ENCODE measurements at regions not wholly inside any gene's neighbourhood (a gene's known extent, or its start where the extent isn't known, plus 50 kb on each side); places are given as distances from the start of the nearest gene placed in this dataset.

GRCh38 chr7:156279635-156280034 is 360.9 kb upstream of the RNF32 start:
- FAIRE-seq (no peak), DNase-seq (ENCODE audit: low read depth) (no peak)
- no peaks in the 10 kb centered on the region for H3K27me3 ChIP-seq (ENCODE audit: control insufficient read depth, insufficient read depth, low read length)
- TF ChIP-seq CTCF (IDR thresholded peaks at IDR 0.05; ENCODE audit: insufficient read depth, low read length, severe bottlenecking): no peak
- no peak overlapping the region for H3K4me3 ChIP-seq (ENCODE audit: low read depth, low read length)
- no peaks in the 10 kb centered on the region for H3K36me3 ChIP-seq (ENCODE audit: control insufficient read depth, insufficient read depth, low read length)

GRCh38 chr7:156275292-156275691 is 365.3 kb upstream of the RNF32 start:
- no peak overlapping the region for H3K4me3 ChIP-seq (ENCODE audit: low read depth, low read length)
- H3K36me3 ChIP-seq (ENCODE audit: control insufficient read depth, insufficient read depth, low read length): no peaks in the 10 kb centered on the region
- no peaks in the 10 kb centered on the region for H3K27me3 ChIP-seq (ENCODE audit: control insufficient read depth, insufficient read depth, low read length)
- no peak for TF ChIP-seq CTCF (IDR thresholded peaks at IDR 0.05; ENCODE audit: insufficient read depth, low read length, severe bottlenecking)
- FAIRE-seq (no peak), DNase-seq (ENCODE audit: low read depth) (no peak)

GRCh38 chr7:156274557-156274956 is 366.0 kb upstream of the RNF32 start:
- FAIRE-seq: no peak
- Histone ChIP-seq H3K36me3 (ENCODE audit: control insufficient read depth, insufficient read depth, low read length) (no peaks in the 10 kb centered on the region), H3K27me3 (ENCODE audit: control insufficient read depth, insufficient read depth, low read length) (no peaks in the 10 kb centered on the region), H3K4me3 (ENCODE audit: low read depth, low read length) (no peak overlapping the region)
- no peak for TF ChIP-seq CTCF (IDR thresholded peaks at IDR 0.05; ENCODE audit: insufficient read depth, low read length, severe bottlenecking)
- no peak for DNase-seq (ENCODE audit: low read depth)

- no peak for TF ChIP-seq CTCF (IDR thresholded peaks at IDR 0.05; ENCODE audit: insufficient read depth, low read length, severe bottlenecking)
- no peak overlapping the region for H3K4me3 ChIP-seq (ENCODE audit: low read depth, low read length)
- FAIRE-seq: no peak
- H3K27me3 ChIP-seq (ENCODE audit: control insufficient read depth, insufficient read depth, low read length): no peaks in the 10 kb centered on the region
- DNase-seq (ENCODE audit: low read depth): no peak
- H3K36me3 ChIP-seq (ENCODE audit: control insufficient read depth, insufficient read depth, low read length): no peaks in the 10 kb centered on the region
These were observed 379.0 kb upstream of the RNF32 start for GRCh38 chr7:156261581-156261980.

DNA sequence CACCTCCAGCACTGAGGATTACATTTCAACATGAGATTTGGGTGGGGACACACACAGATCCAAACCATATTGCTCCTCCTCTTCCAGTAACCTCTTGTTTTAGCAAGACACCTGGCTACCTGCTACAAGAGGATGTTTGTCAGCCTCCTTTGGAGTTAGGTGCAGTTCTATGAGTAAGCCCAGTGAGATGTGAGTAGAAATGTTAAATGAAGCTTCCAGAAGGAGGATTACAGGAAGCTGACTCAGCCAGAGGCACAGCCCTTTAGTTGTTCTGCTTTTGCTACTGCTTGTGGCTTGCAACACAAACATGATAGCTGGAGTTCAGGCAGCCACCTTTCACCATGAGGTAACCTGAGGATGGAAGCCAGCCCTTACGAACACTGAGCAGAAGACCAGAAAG is 382.7 kb upstream of the RNF32 start:
- DNase-seq (ENCODE audit: low read depth): no peak
- Histone ChIP-seq H3K27me3 (ENCODE audit: control insufficient read depth, insufficient read depth, low read length) (no peaks in the 10 kb centered on the region), H3K36me3 (ENCODE audit: control insufficient read depth, insufficient read depth, low read length) (no peaks in the 10 kb centered on the region), H3K4me3 (ENCODE audit: low read depth, low read length) (no peak overlapping the region)
- no peak for FAIRE-seq
- TF ChIP-seq CTCF (IDR thresholded peaks at IDR 0.05; ENCODE audit: insufficient read depth, low read length, severe bottlenecking): no peak

- H3K27me3 ChIP-seq (ENCODE audit: control insufficient read depth, insufficient read depth, low read length): no peaks in the 10 kb centered on the region
- no peak for TF ChIP-seq CTCF (IDR thresholded peaks at IDR 0.05; ENCODE audit: insufficient read depth, low read length, severe bottlenecking)
- H3K36me3 ChIP-seq (ENCODE audit: control insufficient read depth, insufficient read depth, low read length): no peaks in the 10 kb centered on the region
- H3K4me3 ChIP-seq (ENCODE audit: low read depth, low read length): no peak overlapping the region
- no peak for FAIRE-seq
- DNase-seq (ENCODE audit: low read depth): no peak
These were observed 384.9 kb upstream of the RNF32 start for GRCh38 chr7:156255635-156256034.

Data from bronchial epithelial cell (primary cell).